NK-92 (cell line): ENCODE measurements at regions not wholly inside any gene's neighbourhood (a gene's known extent, or its start where the extent isn't known, plus 50 kb on each side); places are given as distances from the start of the nearest gene placed in this dataset.

ENCODE experiments used
- DNase-seq: peaks from one replicate; lab custom pipeline; 2025; ENCODE audit not compliant: unreplicated experiment; lab: John Stamatoyannopoulos, UW

DNA sequence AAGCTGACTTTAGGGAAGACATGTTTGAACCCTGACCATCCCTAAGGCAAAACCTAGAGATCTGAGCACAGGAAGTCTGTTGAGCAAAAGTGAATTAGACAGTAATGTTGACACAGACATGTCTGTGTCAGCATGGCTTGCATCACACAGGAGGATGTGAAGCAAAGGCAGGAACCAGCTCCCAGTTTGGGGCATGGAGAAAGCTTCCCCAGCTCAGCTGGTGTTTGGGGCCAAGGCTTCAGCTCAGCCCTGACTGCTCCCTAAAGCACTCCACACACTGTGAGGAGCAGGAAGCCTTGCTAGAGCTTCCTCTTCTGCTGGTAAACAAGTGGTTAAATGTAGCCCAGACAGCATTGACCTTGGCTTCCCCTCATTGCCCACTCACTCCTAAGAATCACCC is 153.8 kb upstream of the UBL3 start:
- DNase-seq, result no peak

DNA sequence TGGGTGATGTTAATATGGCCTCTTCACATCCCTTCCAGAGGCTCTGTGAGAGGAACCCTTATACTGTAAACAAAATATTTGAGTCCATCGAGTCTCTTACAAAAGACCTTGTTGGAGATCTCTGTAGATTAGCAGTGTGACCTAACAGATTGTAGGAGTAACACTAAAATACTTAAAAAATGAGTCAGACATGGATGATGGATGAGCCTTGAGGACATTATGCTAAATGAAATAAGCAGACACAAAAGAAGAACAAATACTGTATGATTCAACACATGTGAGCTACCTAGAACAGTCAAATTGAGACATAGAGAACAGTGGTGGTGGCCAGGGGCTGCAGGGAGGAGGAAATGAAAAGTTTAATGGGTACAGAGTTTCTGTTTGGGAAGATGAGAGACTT is 152.2 kb upstream of the UBL3 start:
- DNase-seq, result no peak

DNA sequence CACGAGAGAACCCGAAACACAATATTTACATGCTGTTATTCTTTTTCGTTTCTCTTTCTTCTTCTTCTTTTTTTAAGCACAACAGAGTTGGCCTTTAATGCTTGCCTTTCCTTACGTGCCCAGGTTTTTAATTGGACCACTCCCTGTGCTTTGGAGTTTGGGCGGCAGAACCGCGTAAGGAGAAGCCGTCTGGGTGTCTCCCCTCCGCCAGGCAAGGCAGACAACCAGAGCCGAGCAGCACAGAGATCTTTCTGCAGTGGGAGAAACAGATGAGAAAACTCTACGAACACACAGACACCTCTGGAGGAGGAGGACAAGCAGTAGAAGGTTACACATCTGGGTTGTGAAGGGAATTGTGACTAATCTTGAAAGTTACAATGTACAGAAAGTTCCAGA is 150.0 kb upstream of the UBL3 start:
- no peak for DNase-seq

DNA sequence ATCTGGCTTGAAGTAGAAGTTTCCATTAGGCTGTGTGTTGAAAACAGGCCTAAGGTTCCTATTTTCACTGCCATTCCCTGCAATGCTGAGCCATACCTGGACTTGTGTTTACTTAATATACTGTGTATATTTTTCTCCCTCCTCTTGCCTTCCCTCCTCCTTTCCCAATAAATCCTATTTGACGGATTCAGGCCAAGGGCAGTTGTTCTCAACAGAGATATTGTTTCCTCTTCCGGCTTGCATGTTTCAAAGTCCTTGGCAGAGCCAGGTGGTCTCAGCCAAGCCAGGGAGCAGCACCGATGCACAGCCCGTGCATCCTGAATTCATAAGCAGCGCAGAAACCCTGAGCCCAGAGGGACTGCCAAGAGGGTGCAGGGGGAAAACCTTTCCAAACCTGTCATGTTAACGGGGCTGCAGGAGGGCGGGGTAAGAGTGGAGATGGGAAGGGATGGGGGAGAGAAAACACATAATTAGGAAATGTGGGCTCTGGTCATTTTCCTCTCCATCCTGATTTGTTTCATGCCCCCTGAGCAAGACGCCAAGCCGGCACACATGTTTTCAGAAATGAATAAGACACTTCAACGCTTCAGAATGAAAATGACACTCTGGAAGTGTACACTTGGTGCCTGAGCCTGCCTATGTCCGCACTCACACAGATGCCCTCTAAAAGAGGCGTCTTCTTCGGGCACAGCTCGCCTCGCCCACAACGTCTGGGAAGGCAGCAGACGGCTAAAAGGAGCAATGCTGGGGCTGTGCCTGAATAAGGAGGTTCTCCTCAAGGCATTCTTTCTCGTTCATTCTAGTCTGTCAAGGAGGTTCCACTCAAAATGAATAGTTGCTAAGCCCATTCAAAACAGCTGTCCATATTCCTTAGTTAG is 149.3 kb upstream of the UBL3 start:
- DNase-seq, result no peak

DNA sequence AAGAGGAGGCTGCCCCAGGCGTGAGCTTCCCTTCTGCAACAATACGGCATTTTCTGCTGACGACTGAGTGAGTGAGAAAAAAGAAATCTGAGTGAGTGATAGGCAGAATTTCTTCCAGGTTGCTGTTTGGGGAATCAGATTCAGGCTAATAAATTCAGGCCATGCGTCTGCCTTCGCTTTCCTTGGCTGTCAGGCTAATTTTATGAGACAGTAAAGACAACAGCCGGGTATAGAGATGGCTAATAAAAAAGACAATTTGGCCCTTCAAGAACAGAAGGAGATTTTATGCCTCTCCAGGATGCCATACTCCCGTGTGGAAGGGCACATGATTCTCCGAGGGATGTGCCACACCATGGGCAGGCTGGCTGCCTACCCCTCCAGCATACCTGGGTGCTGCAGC is 145.9 kb upstream of the UBL3 start:
- no peak for DNase-seq

DNA sequence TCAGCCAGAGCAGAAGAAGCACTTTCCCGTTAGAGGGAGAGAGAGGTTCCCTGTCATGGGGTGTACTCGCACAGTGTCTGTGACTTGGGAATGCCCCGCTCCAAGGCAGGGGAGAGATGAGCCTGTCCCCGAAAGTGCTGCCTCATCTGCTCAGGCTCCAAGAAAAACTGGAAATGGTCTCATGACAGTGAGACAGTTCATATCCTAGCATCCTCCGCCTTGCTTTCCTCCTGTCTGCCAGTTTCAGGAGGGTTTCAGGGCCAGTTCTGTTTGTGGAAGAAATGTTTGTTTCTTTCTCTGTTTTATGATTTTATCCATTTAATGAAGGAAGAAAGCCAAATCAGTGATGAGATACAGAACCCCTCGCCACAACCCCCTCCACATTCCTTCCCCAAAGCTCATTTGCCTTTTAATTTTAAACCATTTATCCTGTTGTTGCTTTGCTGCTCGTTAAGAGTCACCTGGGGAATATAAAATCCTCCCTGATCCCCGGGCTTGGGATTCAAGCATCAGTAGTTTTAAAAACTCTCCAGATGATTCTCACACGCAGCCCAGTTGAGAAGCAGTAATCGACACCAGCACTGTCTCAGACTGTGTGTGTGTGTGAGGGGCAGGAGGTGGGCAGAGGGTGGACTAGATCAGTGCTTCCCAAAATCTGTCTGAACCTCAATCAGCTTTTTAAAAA is 144.6 kb upstream of the UBL3 start:
- no peak for DNase-seq

DNA sequence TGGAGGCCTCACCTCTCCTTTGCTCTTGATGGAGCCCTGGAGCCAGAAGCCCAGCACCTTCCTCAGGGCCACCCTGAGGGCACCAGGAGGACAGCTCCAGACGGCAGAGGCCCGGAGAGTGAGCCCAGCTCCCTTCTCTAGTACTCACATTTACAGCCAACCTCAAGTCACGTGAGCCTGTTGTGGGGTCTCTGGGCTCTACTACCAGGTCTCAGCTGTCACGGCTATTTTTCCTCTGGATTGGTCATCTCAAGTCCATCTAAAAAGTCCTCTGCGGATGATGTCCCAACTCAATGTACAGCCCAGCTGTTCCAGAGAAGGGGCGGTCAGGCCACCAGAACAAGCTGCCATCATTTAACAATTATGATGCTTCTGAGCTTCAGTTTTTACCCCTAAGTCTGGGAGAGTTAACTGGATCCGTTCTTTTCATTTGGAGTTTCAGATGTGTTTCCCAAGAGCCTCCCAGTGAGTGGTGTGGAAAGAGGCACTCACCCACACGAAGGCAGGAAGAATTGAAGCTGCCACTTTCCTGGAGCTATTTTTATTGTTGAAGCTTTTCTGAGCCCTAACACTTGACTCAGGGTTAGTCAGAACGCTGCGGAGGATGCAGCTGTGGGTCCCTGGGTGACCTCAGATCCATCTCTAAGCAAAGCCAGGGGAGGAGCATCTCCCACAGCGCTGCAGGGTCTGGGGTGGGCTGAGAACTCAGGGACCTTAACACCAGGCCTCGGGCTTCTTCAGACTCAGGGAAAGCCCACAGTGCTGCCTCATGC is 143.5 kb upstream of the UBL3 start:
- no peak for DNase-seq

DNA sequence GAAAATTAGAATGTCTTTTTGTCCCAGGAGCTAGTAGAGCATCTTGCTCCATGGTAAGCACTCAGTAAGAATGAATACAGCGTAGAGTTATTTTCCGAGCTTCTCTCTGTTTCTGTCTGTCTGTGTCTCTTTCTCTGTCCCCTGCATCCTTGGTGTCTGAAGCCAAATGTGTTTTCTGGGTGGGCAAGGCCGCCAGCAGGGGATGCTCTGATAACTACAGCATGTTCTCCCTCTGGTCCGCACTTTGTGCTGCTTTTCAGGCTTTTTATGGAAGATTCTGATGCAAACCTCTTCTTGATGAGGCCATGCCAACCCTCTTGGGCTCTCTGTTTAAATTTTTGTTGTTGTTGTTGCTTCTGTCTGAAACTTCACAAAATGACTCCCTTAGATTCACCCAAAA is 142.8 kb upstream of the UBL3 start:
- no peak for DNase-seq

DNA sequence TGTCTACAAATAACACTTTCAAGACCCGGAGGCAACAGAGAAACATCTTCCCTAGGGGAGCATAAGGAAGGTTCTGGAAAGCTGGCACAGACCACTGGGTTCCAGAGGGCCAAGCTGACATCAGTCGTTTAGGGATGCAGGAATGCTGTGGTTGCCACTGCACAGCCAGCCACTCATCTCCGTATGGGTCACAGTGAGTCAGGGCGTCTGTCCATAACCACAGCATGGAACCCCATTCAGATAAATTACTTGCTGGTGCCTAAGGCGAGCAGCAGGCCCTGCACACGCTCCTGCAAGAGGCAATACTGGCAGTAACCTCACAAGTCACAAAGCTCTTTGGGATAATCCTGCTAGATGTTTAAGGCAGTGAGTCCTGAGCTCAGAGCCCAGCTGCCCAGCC is 140.9 kb upstream of the UBL3 start:
- DNase-seq, result no peak

DNA sequence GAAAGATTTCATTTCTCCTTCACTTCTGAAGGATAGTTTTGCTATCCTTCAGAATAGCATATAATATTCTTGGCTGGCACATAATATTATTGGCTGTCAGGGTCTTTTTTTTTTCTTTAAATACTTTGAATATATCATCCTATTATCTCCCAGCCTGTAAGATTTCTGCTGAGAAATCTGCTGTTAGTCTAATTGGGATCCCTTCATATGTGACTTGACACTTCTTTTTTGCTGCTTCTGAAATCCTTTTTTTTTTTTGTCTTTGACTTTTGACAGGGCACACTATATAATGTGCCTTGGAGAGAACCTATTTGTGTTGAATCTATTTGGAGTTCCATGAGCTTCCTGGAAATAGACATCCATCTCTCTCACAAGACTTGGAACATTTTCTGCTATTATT is 136.9 kb upstream of the UBL3 start:
- DNase-seq, result no peak

DNA sequence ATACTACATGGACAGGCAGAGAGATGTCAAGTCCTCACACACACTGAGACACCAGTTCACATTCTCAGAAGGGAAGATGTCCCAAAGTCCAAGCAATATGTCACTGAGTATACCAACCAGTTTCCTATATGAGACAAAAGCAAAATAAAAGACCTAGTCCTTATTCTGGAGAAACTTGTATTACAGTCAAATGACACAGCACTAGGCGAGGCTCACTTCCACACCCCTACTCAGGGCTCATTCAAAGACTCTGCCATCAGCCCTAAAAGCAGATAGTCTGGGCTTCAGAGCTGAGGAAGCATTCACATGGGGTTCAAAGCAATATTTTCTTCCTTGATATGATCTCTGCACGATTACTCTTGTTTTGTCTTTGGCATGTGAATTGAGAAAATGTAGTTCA is 129.9 kb upstream of the UBL3 start:
- no peak for DNase-seq

DNA sequence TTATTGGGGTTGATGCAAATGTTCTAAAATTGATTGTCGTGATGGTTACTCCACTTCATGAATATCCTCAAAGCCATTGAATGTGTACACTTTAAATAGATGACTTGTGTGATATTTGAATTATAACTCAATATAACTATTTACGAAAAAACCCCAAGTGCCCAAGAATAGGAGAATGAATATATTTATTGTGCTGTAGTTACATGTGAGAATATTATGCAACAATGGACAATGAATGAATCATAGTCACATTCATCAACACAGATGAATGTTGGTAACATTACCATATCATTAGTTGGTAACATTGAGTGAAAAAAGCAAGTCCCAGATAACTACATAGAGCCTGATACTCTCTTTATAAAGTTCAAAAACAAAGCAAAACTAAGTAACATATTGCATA is 127.8 kb upstream of the UBL3 start:
- DNase-seq, result no peak

DNA sequence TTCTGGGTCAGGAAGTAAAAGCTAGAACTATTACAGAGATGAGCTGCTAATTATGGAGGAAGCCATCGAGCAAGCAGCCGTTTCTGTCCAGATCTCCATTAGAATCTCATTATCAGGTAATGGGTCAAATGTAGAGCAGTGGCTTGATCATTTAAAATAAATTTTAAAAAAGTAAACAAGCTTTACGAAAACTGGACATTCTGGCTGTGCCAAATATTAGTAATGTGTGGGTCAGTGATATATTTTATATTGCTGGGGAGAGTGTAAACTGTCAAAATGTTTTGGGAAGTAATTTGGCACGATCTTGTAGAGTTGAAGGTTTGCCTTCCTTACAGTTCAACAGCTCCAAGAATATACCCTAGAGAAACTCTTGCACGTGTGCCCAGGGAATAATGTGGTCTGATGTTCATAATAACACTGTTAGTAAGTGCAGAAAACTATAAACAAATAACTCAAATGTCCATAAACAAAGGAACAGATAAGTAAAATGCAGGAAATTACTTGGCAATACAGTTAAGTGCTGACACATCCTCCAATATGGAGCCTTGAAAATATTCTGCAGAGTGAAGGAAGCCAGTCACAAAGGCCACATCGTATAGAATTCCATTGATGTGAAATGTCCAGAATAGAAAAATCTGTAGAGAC is 127.2 kb upstream of the UBL3 start:
- no peak for DNase-seq

DNA sequence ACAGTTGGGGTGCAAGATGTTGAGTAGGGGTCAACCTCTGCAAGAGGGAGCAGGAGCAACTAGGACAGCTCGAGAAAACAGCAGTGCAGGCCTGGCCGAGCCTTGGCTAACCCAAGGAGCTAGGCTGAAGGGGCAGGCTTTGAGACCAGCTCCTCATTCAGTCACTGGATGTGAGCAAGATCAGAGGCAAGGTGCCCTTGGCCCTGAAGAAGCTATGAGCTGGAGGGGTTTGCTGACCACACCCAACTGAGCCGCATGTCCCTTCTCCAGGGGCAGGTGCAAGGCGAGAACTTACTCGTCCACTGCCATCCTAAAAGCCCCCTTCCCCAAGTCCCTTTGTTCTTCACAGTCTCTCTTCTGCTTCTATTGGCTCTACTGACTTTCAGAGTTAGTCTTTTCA is 126.1 kb upstream of the UBL3 start:
- DNase-seq, result no peak

DNA sequence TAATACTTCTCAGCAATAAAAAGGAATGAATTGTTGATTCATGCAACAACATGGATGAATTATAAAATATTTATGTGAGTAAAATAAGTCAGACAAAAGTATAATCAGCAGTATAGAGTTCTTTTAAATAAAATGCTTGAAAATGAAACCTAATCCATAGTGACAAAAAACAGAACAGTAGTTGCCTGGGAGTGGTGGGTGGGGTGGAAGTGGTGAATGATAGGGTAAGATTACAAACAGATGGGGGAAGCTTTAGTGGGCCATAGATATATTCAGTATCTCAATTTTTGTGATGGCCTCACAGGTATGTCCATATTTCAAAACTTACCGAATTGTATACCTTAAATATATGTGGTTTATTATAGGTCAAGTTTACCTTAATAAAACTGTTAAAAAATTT is 124.9 kb upstream of the UBL3 start:
- no peak for DNase-seq

DNA sequence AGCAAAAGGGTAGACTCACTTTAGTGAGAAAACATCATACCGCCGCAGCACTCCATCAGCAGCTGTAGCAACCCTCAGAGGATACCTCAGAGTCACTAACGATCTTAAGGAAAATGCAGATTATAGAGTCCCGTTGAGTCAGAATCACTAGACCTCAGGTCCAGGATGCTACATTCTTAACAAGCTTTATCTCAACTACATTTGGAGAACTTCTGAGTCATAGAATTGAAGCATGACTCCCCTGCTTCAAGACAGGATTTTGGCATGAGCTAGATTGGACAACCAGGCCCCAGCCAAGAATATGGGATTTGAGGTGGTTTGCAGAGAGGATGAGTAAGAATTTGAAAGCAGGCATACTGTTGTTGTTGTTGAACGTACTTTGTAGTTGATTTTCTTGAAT is 118.9 kb upstream of the UBL3 start:
- DNase-seq, result no peak

DNA sequence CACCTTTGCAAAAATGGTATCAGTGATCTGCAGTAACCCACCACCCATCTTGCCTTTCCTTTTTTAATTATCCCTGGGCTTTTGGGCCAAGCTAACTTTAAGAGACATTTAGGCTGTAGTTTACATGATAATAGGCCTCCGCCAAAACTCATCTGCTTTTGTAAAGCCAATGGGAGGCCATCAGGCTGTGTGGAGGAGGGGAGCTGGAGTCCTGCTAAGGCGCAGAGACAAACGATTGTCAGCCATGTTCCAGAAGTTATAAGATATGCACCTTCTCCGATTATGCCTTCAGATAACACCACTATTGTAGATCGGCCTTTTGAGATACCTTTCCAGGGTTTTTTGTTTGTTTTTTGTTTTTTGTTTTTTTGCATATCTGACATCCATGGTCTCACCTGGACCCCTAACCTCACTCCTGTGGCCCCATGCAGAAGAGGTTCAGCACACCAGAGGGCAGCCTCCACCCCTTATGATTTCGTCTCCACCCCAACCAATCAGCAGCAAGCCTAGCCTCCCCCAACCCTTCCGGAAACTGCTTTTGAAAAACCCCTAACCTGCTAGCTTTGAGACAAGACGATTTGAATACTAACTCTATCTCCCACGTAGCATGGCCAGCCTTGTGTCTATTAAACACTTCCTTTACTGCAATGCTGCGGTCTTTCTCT is 113.9 kb upstream of the UBL3 start:
- no peak for DNase-seq

DNA sequence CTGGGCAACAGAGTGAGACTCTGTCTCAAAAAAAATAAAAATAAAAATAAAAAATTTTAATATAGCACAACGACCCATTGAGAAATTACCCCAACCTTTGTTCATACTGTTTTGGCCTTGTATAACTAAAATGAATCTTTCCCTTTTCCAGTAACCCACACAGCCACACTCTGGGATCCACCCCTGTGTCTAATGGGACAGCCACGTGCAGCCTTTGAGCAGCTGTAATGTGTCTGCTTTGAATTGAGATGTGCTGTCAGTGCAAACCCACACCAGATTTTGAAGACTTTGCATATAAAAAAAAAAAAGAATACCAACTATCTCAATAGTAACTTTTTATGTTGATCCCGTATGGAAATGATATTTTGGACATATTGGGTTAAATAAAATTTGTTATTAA is 112.7 kb upstream of the UBL3 start:
- no peak for DNase-seq

DNA sequence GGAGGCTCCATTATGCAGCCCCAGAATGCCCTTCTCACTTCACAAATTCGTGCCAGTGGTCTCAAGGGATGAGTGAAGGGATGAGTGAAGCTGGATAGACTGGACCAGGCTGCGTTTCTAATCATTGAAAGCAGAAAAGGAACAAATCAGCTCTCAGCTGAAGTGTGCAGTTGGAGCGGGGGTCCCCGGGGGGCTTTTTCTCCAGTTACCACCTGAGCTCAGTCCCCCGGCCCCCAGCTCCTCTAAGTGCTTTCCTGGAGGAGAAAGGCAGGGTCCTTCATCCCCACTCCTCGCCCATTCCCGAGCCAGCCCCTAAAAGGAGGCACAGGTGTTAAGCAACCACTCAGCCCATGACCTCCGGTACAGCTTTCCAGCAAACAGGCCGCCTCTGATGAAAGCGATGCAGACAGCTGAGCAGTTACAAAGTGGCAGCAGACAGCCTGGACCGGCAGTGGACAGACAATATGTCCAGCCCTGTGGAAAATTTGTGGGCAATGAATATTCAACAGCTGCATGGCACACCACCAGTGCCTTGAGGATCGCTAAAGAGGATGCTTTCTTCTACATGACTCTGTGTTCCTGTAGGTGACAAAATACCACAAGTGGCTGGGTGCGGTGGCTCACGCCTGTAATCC is 110.7 kb upstream of the UBL3 start:
- DNase-seq, result no peak

DNA sequence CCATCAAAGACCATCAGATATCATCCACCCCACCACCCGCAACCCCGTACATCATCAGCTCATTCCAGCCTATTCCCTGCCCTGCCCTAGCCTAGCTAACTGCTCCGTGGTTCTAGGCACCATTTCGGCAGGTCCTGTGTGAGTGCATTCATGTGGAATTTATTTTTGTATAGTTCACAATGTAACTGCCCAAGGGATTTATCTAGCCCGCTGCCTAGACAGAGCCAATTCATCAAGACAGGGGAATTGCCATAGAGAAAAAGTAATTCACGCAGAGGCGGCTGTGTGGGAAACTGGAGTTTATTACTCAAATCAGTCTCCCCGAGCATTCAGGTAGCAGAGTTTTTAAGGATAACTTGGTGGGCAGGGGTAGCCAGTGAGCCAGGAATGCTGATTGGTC is 109.2 kb upstream of the UBL3 start:
- no peak for DNase-seq

DNA sequence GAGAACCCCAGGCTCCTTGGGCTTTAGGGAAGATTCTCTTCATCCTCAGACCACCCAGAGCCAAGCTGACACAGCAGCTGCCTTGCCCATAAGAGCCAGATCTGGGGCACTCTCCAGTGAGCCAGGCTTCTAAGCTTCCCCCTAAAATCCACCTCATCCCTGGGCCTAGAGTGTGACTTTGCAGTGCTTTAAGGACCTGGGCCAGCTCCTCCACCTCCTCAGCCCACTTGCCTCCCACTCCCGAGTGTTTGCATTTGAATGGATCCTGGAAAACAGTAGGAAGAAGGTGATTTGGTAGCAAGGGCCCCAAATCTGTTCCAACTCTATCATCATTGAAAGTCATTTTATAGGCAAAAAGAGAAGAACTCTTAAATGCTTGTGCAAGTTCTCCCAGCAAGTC is 108.7 kb upstream of the UBL3 start:
- DNase-seq, result no peak
